Esophagus muscularis mucosa (tissue), 4 donors: ENCODE measurements at regions not wholly inside any gene's neighbourhood (a gene's known extent, or its start where the extent isn't known, plus 50 kb on each side); places are given as distances from the start of the nearest gene placed in this dataset.

ENCODE experiments used
- EP300 ChIP-seq: sonication (generic); formaldehyde crosslinking; IDR thresholded peaks from one replicate; pipeline ENCODE4 v1.6.1; 2017; ENCODE audit warnings: antibody characterized with exemption
- POLR2A ChIP-seq: fragments of 450-650 bp; IDR thresholded peaks from one replicate; pipeline ENCODE4 v1.6.1; 2017; ENCODE audit warnings: antibody characterized with exemption, moderate library complexity, mild to moderate bottlenecking, low read depth
- TF ChIP-seq, protein P1 (sequence below), 3 experiments: fragments of 200-600 bp in 2 of 3; fragments of 450-650 bp in 1 of 3; sonication (generic) in 2 of 3; IDR thresholded peaks; one replicate each; pipeline ENCODE4 v1.5.1; 2017 to 2019; ENCODE audit warnings: antibody characterized with exemption in 3 of 3, mild to moderate bottlenecking in 2 of 3, moderate library complexity in 1 of 3

- TF ChIP-seq, protein P1, sequence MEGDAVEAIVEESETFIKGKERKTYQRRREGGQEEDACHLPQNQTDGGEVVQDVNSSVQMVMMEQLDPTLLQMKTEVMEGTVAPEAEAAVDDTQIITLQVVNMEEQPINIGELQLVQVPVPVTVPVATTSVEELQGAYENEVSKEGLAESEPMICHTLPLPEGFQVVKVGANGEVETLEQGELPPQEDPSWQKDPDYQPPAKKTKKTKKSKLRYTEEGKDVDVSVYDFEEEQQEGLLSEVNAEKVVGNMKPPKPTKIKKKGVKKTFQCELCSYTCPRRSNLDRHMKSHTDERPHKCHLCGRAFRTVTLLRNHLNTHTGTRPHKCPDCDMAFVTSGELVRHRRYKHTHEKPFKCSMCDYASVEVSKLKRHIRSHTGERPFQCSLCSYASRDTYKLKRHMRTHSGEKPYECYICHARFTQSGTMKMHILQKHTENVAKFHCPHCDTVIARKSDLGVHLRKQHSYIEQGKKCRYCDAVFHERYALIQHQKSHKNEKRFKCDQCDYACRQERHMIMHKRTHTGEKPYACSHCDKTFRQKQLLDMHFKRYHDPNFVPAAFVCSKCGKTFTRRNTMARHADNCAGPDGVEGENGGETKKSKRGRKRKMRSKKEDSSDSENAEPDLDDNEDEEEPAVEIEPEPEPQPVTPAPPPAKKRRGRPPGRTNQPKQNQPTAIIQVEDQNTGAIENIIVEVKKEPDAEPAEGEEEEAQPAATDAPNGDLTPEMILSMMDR (IDR thresholded peaks at IDR 0.05): no peak
- no peak for TF ChIP-seq EP300
- no peak for TF ChIP-seq POLR2A
These were observed 115.4 kb downstream of the VPREB1 start for GRCh38 chr22:22360014-22360413.
